HT1080 (cell line): ENCODE measurements at regions not wholly inside any gene's neighbourhood (a gene's known extent, or its start where the extent isn't known, plus 50 kb on each side); places are given as distances from the start of the nearest gene placed in this dataset.
"Not testable (repeated sequence)": the region's sequence is repeated elsewhere in the genome, so short reads cannot be mapped to it uniquely, and the experiment has no call there.

Experiments
- DNase-seq: peaks from one replicate; pipeline ENCODE4 v3.0.0-alpha.2; 2015; ENCODE audit warnings: low read depth

GRCh38 chr5:4548341-4548740 is 591.8 kb upstream of the ADAMTS16 start:
- no peak for DNase-seq

- no peak for DNase-seq
Observed at GRCh38 chr5:4549351-4549750, 590.8 kb upstream of the ADAMTS16 start.

GRCh38 chr5:4551034-4551433 is 589.1 kb upstream of the ADAMTS16 start:
- DNase-seq: peak; percentile 78

GRCh38 chr5:4553130-4553529 is 587.0 kb upstream of the ADAMTS16 start:
- no peak for DNase-seq

GRCh38 chr5:4553978-4554377 is 586.2 kb upstream of the ADAMTS16 start:
- no peak for DNase-seq

- no peak for DNase-seq
Observed at GRCh38 chr5:4555725-4556285, 584.3 kb upstream of the ADAMTS16 start.

GRCh38 chr5:4561403-4561802 is 578.7 kb upstream of the ADAMTS16 start:
- no peak for DNase-seq

GRCh38 chr5:4563400-4563799 is 576.7 kb upstream of the ADAMTS16 start:
- peak; percentile 25 for DNase-seq

GRCh38 chr5:4570047-4570995 is 569.8 kb upstream of the ADAMTS16 start:
- DNase-seq: no peak

GRCh38 chr5:4571248-4571948 is 568.7 kb upstream of the ADAMTS16 start:
- DNase-seq: no peak

GRCh38 chr5:4572311-4573100 is 567.6 kb upstream of the ADAMTS16 start:
- no peak for DNase-seq

- DNase-seq: no peak
Observed at GRCh38 chr5:4575608-4576007, 564.5 kb upstream of the ADAMTS16 start.

GRCh38 chr5:4576161-4576748 is 563.9 kb upstream of the ADAMTS16 start:
- DNase-seq: peak; percentile 15

- no peak for DNase-seq
Observed at GRCh38 chr5:4576908-4577307, 563.2 kb upstream of the ADAMTS16 start.

- no peak for DNase-seq
Observed at GRCh38 chr5:4579679-4580078, 560.5 kb upstream of the ADAMTS16 start.

GRCh38 chr5:4580772-4581171 is 559.4 kb upstream of the ADAMTS16 start:
- DNase-seq: no peak

- no peak for DNase-seq
Observed at GRCh38 chr5:4581289-4581688, 558.8 kb upstream of the ADAMTS16 start.

GRCh38 chr5:4584982-4585381 is 555.1 kb upstream of the ADAMTS16 start:
- DNase-seq: peak; percentile 87

- no peak for DNase-seq
Observed at GRCh38 chr5:4613440-4613839, 526.7 kb upstream of the ADAMTS16 start.

GRCh38 chr5:4614088-4614487 is 526.0 kb upstream of the ADAMTS16 start:
- no peak for DNase-seq

GRCh38 chr5:4615369-4615768 is 524.8 kb upstream of the ADAMTS16 start:
- DNase-seq: not testable (repeated sequence)
